ENCODE measurements at regions not wholly inside any gene's neighbourhood (a gene's known extent, or its start where the extent isn't known, plus 50 kb on each side); places are given as distances from the start of the nearest gene placed in this dataset.

- Histone ChIP-seq H3K27ac (ENCODE audit: low read depth, low read length) (no peak overlapping the region), H3K27me3 (ENCODE audit: control insufficient read depth in 2 of 2, insufficient read depth in 2 of 2, low read length in 2 of 2) (no peaks in the 10 kb centered on the region), H3K9me3 (ENCODE audit: control insufficient read depth in 2 of 3, low read length in 3 of 3) (no peaks in the 10 kb centered on the region), H3K36me3 (ENCODE audit: control insufficient read depth in 2 of 3, insufficient read depth in 3 of 3, low read length in 3 of 3) (no peaks in the 10 kb centered on the region), H3K4me3 (ENCODE audit: low read length) (no peak overlapping the region), H3K4me1 (ENCODE audit: control insufficient read depth in 2 of 2, insufficient read depth in 2 of 2, low read length in 2 of 2) (no peaks in the 10 kb centered on the region)
- DNase-seq (no peak), ATAC-seq (no peak)
- intact Hi-C loops (cut with micrococcal nuclease), result loop anchor here in 1 of 2 donors (10.0 kb wide), 1 partner anchor 373 kb away; no protein-coding TSS in a partner anchor
- H3K27ac Mint-ChIP-seq, result no peak overlapping the region
- H3K27me3 Mint-ChIP-seq, result peaks cover 0 to 2% (median 0%) of the 10 kb centered on the region in 5 donors
- CTCF ChIA-PET, result interaction anchor here (1.4 kb wide), 1 partner anchor 128 kb away, joined by 5 read pairs; no protein-coding TSS in a partner anchor
- POLR2A ChIA-PET, result no interaction called here
- no peak overlapping the region for H3K4me3 Mint-ChIP-seq
- peaks cover 0 to 6% (median 0%) of the 10 kb centered on the region in 7 donors for H3K4me1 Mint-ChIP-seq
- peaks cover 0 to 8% (median 3%) of the 10 kb centered on the region in 11 donors for H3K9me3 Mint-ChIP-seq
- peaks cover 0 to 8% (median 6%) of the 10 kb centered on the region in 5 donors for H3K36me3 Mint-ChIP-seq
These were observed 50.3 kb upstream of the GLYAT start for GRCh38 chr11:58782066-58782465.
